ENCODE measurements at regions not wholly inside any gene's neighbourhood (a gene's known extent, or its start where the extent isn't known, plus 50 kb on each side); places are given as distances from the start of the nearest gene placed in this dataset.

- Histone ChIP-seq H3K9me1 (ENCODE audit: control insufficient read depth, extremely low read depth, insufficient read depth, low read length) (no peaks in the 10 kb centered on the region), H3K79me2 (ENCODE audit: control insufficient read depth, insufficient read depth, low read length) (no peaks in the 10 kb centered on the region), H3K4me2 (ENCODE audit: control insufficient read depth, extremely low read depth, insufficient read depth, low read depth, low read length) (no peak overlapping the region), H3K36me3 (ENCODE audit: control insufficient read depth in 2 of 2, extremely low read depth in 1 of 2, insufficient read depth in 2 of 2, low read length in 2 of 2) (no peaks in the 10 kb centered on the region), H3K27ac (ENCODE audit: control insufficient read depth, insufficient read depth, low read length) (no peak overlapping the region), H3K9ac (ENCODE audit: control insufficient read depth, extremely low read depth, insufficient read depth, low read length) (no peak overlapping the region), H3K9me3 (ENCODE audit: control insufficient read depth, low read depth, low read length) (no peaks in the 10 kb centered on the region), H3K4me1 (ENCODE audit: control insufficient read depth, extremely low read depth, insufficient read depth, low read length) (no peaks in the 10 kb centered on the region), H2AFZ (ENCODE audit: control insufficient read depth, low read length) (no peak overlapping the region), H4K20me1 (ENCODE audit: control insufficient read depth, extremely low read depth, insufficient read depth, low read length) (no peaks in the 10 kb centered on the region), H3K4me3 (ENCODE audit: control insufficient read depth in 2 of 3, extremely low read depth in 1 of 3, insufficient read depth in 2 of 3, low read depth in 1 of 3, low read length in 3 of 3) (no peak overlapping the region), H3K27me3 (ENCODE audit: control insufficient read depth, extremely low read depth, insufficient read depth, low read length) (no peaks in the 10 kb centered on the region)
- no peak for DNase-seq (ENCODE audit: low read depth, low spot score)
- TF ChIP-seq CTCF (optimal IDR thresholded peaks at IDR 0.05 in 1 of 3, IDR thresholded peaks at IDR 0.05 in 1 of 3, conservative IDR thresholded peaks at IDR 0.05 in 1 of 3; ENCODE audit: extremely low read depth in 1 of 3, insufficient read depth in 2 of 3, low read length in 3 of 3), result no peak
- TF ChIP-seq EZH2 (IDR thresholded peaks at IDR 0.05; ENCODE audit: low read length), result no peak
- dilution Hi-C loops (cut with MboI; ENCODE audit: extremely low pct_ligation_motif_present, low sequenced_read_pairs), result no loop called here
- FAIRE-seq, result no peak
These were observed 689.6 kb downstream of the TAF11L14 start for GRCh38 chr5:18323891-18324290.

- no peak for TF ChIP-seq CTCF (optimal IDR thresholded peaks at IDR 0.05 in 1 of 3, IDR thresholded peaks at IDR 0.05 in 1 of 3, conservative IDR thresholded peaks at IDR 0.05 in 1 of 3; ENCODE audit: extremely low read depth in 1 of 3, insufficient read depth in 2 of 3, low read length in 3 of 3)
- no peak for TF ChIP-seq EZH2 (IDR thresholded peaks at IDR 0.05; ENCODE audit: low read length)
- DNase-seq (ENCODE audit: low read depth, low spot score) (no peak), FAIRE-seq (no peak)
- no peak overlapping the region for H3K27ac ChIP-seq (ENCODE audit: control insufficient read depth, insufficient read depth, low read length)
- H4K20me1 ChIP-seq (ENCODE audit: control insufficient read depth, extremely low read depth, insufficient read depth, low read length), result no peaks in the 10 kb centered on the region
- dilution Hi-C loops (cut with MboI; ENCODE audit: extremely low pct_ligation_motif_present, low sequenced_read_pairs), result no loop called here
- no peaks in the 10 kb centered on the region for H3K27me3 ChIP-seq (ENCODE audit: control insufficient read depth, extremely low read depth, insufficient read depth, low read length)
- H3K4me2 ChIP-seq (ENCODE audit: control insufficient read depth, extremely low read depth, insufficient read depth, low read depth, low read length), result no peak overlapping the region
- no peaks in the 10 kb centered on the region for H3K79me2 ChIP-seq (ENCODE audit: control insufficient read depth, insufficient read depth, low read length)
- H3K9me3 ChIP-seq (ENCODE audit: control insufficient read depth, low read depth, low read length), result no peaks in the 10 kb centered on the region
- H3K9ac ChIP-seq (ENCODE audit: control insufficient read depth, extremely low read depth, insufficient read depth, low read length), result no peak overlapping the region
- H3K4me3 ChIP-seq (ENCODE audit: control insufficient read depth in 2 of 3, extremely low read depth in 1 of 3, insufficient read depth in 2 of 3, low read depth in 1 of 3, low read length in 3 of 3), result no peak overlapping the region
- H3K9me1 ChIP-seq (ENCODE audit: control insufficient read depth, extremely low read depth, insufficient read depth, low read length), result no peaks in the 10 kb centered on the region
- H2AFZ ChIP-seq (ENCODE audit: control insufficient read depth, low read length), result no peak overlapping the region
- H3K36me3 ChIP-seq (ENCODE audit: control insufficient read depth in 2 of 2, extremely low read depth in 1 of 2, insufficient read depth in 2 of 2, low read length in 2 of 2), result no peaks in the 10 kb centered on the region
- no peaks in the 10 kb centered on the region for H3K4me1 ChIP-seq (ENCODE audit: control insufficient read depth, extremely low read depth, insufficient read depth, low read length)
These were observed 691.2 kb downstream of the TAF11L14 start for GRCh38 chr5:18325431-18325830.
